ENCODE measurements at regions not wholly inside any gene's neighbourhood (a gene's known extent, or its start where the extent isn't known, plus 50 kb on each side); places are given as distances from the start of the nearest gene placed in this dataset.
A peak's percentile ranks its signal among the peaks of the same experiment; 100 is the strongest.

DNA sequence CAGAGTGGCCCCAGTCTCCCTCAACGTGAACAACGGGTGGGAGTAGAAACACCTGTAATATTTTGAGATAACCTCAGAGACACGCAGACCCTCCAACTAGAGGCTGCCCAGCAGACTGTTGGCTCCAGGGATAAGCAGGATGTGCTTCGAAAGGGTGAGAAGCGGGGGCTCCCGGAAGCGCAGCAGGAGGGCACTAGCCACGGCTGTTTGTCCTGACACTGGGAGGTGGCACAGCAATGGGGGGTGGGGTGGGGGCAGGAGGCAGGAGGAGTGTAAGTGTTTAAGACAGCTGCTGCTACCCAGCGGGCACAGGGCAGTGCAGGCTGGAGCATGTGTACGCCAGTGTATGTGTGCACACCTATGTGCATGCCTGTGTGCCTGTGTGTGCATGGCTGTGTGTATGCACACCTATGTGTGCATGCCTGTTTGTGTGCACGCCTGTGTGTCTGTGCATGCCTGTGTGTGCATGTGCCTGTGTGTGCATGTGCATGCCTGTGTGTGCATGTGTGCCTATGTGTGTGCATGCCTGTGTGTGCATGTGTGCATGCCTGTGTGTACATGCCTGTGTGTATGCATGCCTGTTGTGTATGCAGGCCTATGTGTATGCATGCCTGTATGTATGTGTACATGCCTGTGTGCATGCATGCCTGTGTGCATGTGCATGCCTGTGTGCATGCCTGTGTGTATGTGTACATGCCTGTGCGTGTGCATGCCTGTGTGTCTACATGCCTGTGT, 154.7 kb downstream of the SHANK2 start:
- no peak overlapping the region for H3K9ac ChIP-seq (ENCODE audit: low read length)
- no peaks in the 10 kb centered on the region for H3K79me2 ChIP-seq (ENCODE audit: low read length)
- ATAC-seq (no peak), DNase-seq (no peak)
- H3K4me3 ChIP-seq (ENCODE audit: low read length) = no peak overlapping the region
- TF ChIP-seq, protein P1, sequence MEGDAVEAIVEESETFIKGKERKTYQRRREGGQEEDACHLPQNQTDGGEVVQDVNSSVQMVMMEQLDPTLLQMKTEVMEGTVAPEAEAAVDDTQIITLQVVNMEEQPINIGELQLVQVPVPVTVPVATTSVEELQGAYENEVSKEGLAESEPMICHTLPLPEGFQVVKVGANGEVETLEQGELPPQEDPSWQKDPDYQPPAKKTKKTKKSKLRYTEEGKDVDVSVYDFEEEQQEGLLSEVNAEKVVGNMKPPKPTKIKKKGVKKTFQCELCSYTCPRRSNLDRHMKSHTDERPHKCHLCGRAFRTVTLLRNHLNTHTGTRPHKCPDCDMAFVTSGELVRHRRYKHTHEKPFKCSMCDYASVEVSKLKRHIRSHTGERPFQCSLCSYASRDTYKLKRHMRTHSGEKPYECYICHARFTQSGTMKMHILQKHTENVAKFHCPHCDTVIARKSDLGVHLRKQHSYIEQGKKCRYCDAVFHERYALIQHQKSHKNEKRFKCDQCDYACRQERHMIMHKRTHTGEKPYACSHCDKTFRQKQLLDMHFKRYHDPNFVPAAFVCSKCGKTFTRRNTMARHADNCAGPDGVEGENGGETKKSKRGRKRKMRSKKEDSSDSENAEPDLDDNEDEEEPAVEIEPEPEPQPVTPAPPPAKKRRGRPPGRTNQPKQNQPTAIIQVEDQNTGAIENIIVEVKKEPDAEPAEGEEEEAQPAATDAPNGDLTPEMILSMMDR (conservative IDR thresholded peaks at IDR 0.05; ENCODE audit: low read depth, low read length) = no peak
- TF ChIP-seq EZH2phosphoT487 (IDR thresholded peaks at IDR 0.05; ENCODE audit: borderline replicate concordance, low read length) (no peak), EZH2 (IDR thresholded peaks at IDR 0.05; ENCODE audit: low read length, unreplicated experiment) (no peak)
- H3K9me2 ChIP-seq (replicated peaks; ENCODE audit: low read length) = no peaks in the 10 kb centered on the region
- peak overlapping the region; percentile 51; the same call in 1 of the 2 replicates for H3K4me2 ChIP-seq (ENCODE audit: low read length)
- H3K9me3 ChIP-seq (ENCODE audit: low read length) = no peaks in the 10 kb centered on the region
- H3K4me1 ChIP-seq (ENCODE audit: insufficient read depth, low read length) = peaks cover 23% of the 10 kb centered on the region
- H2AFZ ChIP-seq (ENCODE audit: low read length) = no peak overlapping the region
- ChIA-PET POLR2A (ENCODE audit: unreplicated experiment) (no interaction called here), CTCF (interaction anchor here (0.6 to 1.4 kb wide), 2 partner anchors 11 to 355 kb away, joined by 3 to 4 read pairs; partner anchors contain the start of gene NADSYN1)
- H3K27me3 ChIP-seq (ENCODE audit: low read length) = no peaks in the 10 kb centered on the region
- H3K36me3 ChIP-seq (ENCODE audit: low read depth, low read length) = peaks cover 4% of the 10 kb centered on the region; the same call in 1 of the 2 replicates
- no peaks in the 10 kb centered on the region for H4K20me1 ChIP-seq (ENCODE audit: low read length)
- intact Hi-C loops (cut with micrococcal nuclease) = no loop called here
- no peaks in the 10 kb centered on the region for H3F3A ChIP-seq (ENCODE audit: low read length, unreplicated experiment)
- BruUV-seq (replicated peaks) = no TSS peak
- H3K27ac ChIP-seq (ENCODE audit: low read length) = no peak overlapping the region

DNA sequence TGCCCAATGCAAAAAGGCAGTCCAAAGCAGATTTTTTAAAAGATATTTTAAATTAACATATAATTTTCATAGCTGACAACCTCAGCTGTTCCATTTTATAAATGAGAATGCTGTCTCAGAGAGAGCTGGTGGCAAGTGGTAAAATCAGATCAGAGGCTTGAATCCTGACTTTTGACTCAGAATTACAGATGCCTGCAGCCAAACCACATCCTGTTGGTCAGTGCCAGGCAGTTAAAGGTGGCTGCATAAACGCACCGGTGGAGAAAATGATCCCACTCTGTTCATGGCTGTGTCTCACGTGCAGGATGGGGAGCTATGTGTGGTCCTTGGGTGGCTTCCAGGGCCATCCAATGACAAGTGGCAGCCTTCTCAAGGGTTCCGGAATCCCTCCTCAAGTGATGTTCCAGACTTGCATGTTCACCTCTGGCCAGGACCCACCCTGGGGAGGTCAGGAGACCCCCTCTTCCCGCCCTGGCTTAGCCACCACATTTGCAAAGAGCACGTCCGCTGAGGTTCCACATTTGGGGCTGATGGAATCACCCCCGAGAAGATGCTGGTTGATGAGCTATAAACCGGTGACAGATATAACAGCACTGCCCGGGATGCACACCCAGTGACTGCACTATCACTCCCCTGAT, 155.5 kb downstream of the SHANK2 start:
- ATAC-seq = peak; percentile 97
- no peak overlapping the region for H3K4me3 ChIP-seq (ENCODE audit: low read length)
- H3F3A ChIP-seq (ENCODE audit: low read length, unreplicated experiment) = no peaks in the 10 kb centered on the region
- TF ChIP-seq EZH2phosphoT487 (IDR thresholded peaks at IDR 0.05; ENCODE audit: borderline replicate concordance, low read length) (no peak), EZH2 (IDR thresholded peaks at IDR 0.05; ENCODE audit: low read length, unreplicated experiment) (no peak)
- TF ChIP-seq, protein P1 (conservative IDR thresholded peaks at IDR 0.05; ENCODE audit: low read depth, low read length) = no peak
- no peak overlapping the region for H3K9ac ChIP-seq (ENCODE audit: low read length)
- H2AFZ ChIP-seq (ENCODE audit: low read length) = no peak overlapping the region
- peaks cover 4% of the 10 kb centered on the region; the same call in 1 of the 2 replicates for H3K36me3 ChIP-seq (ENCODE audit: low read depth, low read length)
- no peaks in the 10 kb centered on the region for H3K9me2 ChIP-seq (replicated peaks; ENCODE audit: low read length)
- CTCF ChIA-PET = interaction anchor here (0.6 to 1.4 kb wide), 2 partner anchors 10 to 356 kb away, joined by 3 to 4 read pairs; partner anchors contain the start of gene NADSYN1
- no peaks in the 10 kb centered on the region for H3K9me3 ChIP-seq (ENCODE audit: low read length)
- no peak overlapping the region for H3K27ac ChIP-seq (ENCODE audit: low read length)
- POLR2A ChIA-PET (ENCODE audit: unreplicated experiment) = no interaction called here
- peak overlapping the region; percentile 51 for H3K4me2 ChIP-seq (ENCODE audit: low read length)
- H4K20me1 ChIP-seq (ENCODE audit: low read length) = no peaks in the 10 kb centered on the region
- intact Hi-C loops (cut with micrococcal nuclease) = no loop called here
- BruUV-seq (replicated peaks) = no TSS peak
- H3K4me1 ChIP-seq (ENCODE audit: insufficient read depth, low read length) = peaks cover 19% of the 10 kb centered on the region
- DNase-seq = peak; percentile 85
- H3K27me3 ChIP-seq (ENCODE audit: low read length) = no peaks in the 10 kb centered on the region
- H3K79me2 ChIP-seq (ENCODE audit: low read length) = no peaks in the 10 kb centered on the region
